PFSK-1 (cell line): ENCODE measurements at regions not wholly inside any gene's neighbourhood (a gene's known extent, or its start where the extent isn't known, plus 50 kb on each side); places are given as distances from the start of the nearest gene placed in this dataset.

Source experiments
- POLR2AphosphoS5 ChIP-seq: IDR thresholded peaks from 2 replicates; pipeline ENCODE4 v1.6.1; 2012; ENCODE audit warnings: low read depth, mild to moderate bottlenecking, control low read depth, low read length, moderate library complexity
- REST ChIP-seq, 2 experiments: IDR thresholded peaks; 2 replicates each; pipeline versions ENCODE4 v1.6.1 to v1.8.0; 2011 to 2012; ENCODE audit warnings: low read depth in 2 of 2, low read length in 2 of 2, control low read depth in 1 of 2, inconsistent platforms in 1 of 2, mild to moderate bottlenecking in 1 of 2, moderate library complexity in 1 of 2; ENCODE audit not compliant: insufficient read depth in 1 of 2
- SIN3A ChIP-seq: IDR thresholded peaks from 2 replicates; pipeline ENCODE4 v1.6.1; 2012; ENCODE audit warnings: mild to moderate bottlenecking, low read length, moderate library complexity, borderline replicate concordance; ENCODE audit not compliant: insufficient read depth
- TAF1 ChIP-seq: IDR thresholded peaks from 2 replicates; pipeline ENCODE4 v1.6.1; 2012; ENCODE audit warnings: low read length, control low read depth, borderline replicate concordance; ENCODE audit not compliant: insufficient read depth

- TF ChIP-seq REST (IDR thresholded peaks at IDR 0.05; ENCODE audit: insufficient read depth in 1 of 2, low read depth in 2 of 2, low read length in 2 of 2) (no peak), SIN3A (no peak), POLR2AphosphoS5 (no peak), TAF1 (no peak)
These were observed 511.3 kb upstream of the FAM98A start for GRCh38 chr2:34110392-34110791.
